PC-3 (cell line): ENCODE measurements at regions not wholly inside any gene's neighbourhood (a gene's known extent, or its start where the extent isn't known, plus 50 kb on each side); places are given as distances from the start of the nearest gene placed in this dataset.

Source experiments
- ATAC-seq: fragments of 200-7000 bp; cut with Tn5 transposase; 2 replicates; pipeline ENCODE4 v1.9.1; 2020; ENCODE audit warnings: mild to moderate bottlenecking, moderate library complexity
- BruUV-seq: library from RNA; stranded (reverse); fragments of 400-500 nt; replicated peaks from 2 replicates; lab custom pipeline; 2021; lab: Mats Ljungman, UMichigan
- CTCF ChIA-PET: fragments of 300-600 bp; sonication (Branson Sonifier 250); formaldehyde crosslinking; loops from one replicate; lab custom pipeline; 2022; ENCODE audit warnings: antibody characterized with exemption; lab: Charles Lee
- POLR2A ChIA-PET: fragments of 300-600 bp; sonication (Branson Sonifier 250); formaldehyde crosslinking; loops from one replicate; lab custom pipeline; 2022; ENCODE audit warnings: antibody characterized with exemption; ENCODE audit not compliant: unreplicated experiment; lab: Charles Lee
- DNase-seq: peaks from one replicate; pipeline ENCODE4 v3.0.0-alpha.2; 2015
- H2AFZ ChIP-seq: fragments of 300-600 bp; sonication (generic); 2 replicates; pipeline ENCODE4 v1.6.0; 2016; ENCODE audit warnings: antibody characterized with exemption, low read length
- H3F3A ChIP-seq: fragments of 300-600 bp; sonication (generic); one replicate; pipeline ENCODE4 v1.6.0; 2017; ENCODE audit warnings: antibody characterized with exemption, low read length, control low read depth, mild to moderate bottlenecking; ENCODE audit not compliant: unreplicated experiment
- H3K27ac ChIP-seq: fragments of 300-600 bp; sonication (generic); 2 replicates; pipeline ENCODE4 v1.5.1; 2016; ENCODE audit warnings: mild to moderate bottlenecking, low read length
- H3K27me3 ChIP-seq: fragments of 300-600 bp; sonication (generic); 2 replicates; pipeline ENCODE4 v1.6.1; 2016; ENCODE audit warnings: low read length, mixed read lengths
- H3K36me3 ChIP-seq: fragments of 300-600 bp; sonication (generic); 2 replicates; pipeline ENCODE4 v1.6.1; 2016; ENCODE audit warnings: low read depth, mixed run types, low read length, mixed read lengths
- H3K4me1 ChIP-seq: fragments of 300-600 bp; sonication (generic); 2 replicates; pipeline ENCODE4 v1.5.1; 2016; ENCODE audit warnings: low read length; ENCODE audit not compliant: insufficient read depth
- H3K4me2 ChIP-seq: fragments of 300-600 bp; sonication (generic); 2 replicates; pipeline ENCODE4 v1.6.0; 2016; ENCODE audit warnings: low read length
- H3K4me3 ChIP-seq: fragments of 300-600 bp; sonication (generic); 2 replicates; pipeline ENCODE4 v1.5.1; 2016; ENCODE audit warnings: mild to moderate bottlenecking, low read length, mixed read lengths
- H3K79me2 ChIP-seq: fragments of 300-600 bp; sonication (generic); 2 replicates; pipeline ENCODE4 v1.6.1; 2017; ENCODE audit warnings: low read length, mixed read lengths
- H3K9ac ChIP-seq: fragments of 300-600 bp; sonication (generic); 2 replicates; pipeline ENCODE4 v1.6.0; 2016; ENCODE audit warnings: mild to moderate bottlenecking, low read length
- H3K9me2 ChIP-seq: fragments of 300-600 bp; sonication (generic); replicated peaks from 2 replicates; pipeline ENCODE4 v1.6.1; 2016; ENCODE audit warnings: mixed run types, low read length, mixed read lengths
- H3K9me3 ChIP-seq: fragments of 300-600 bp; sonication (generic); 2 replicates; pipeline ENCODE4 v1.6.1; 2016; ENCODE audit warnings: low read length, mixed read lengths
- H4K20me1 ChIP-seq: fragments of 300-600 bp; sonication (generic); 2 replicates; pipeline ENCODE4 v1.6.1; 2016; ENCODE audit warnings: low read length, mixed read lengths
- EZH2 ChIP-seq: fragments of 300-600 bp; sonication (generic); IDR thresholded peaks from one replicate; pipeline ENCODE4 v1.6.1; 2017; ENCODE audit warnings: antibody characterized with exemption, mild to moderate bottlenecking, low read length; ENCODE audit not compliant: unreplicated experiment
- EZH2phosphoT487 ChIP-seq: fragments of 300-600 bp; sonication (generic); IDR thresholded peaks from 2 replicates; pipeline ENCODE4 v1.6.1; 2018; ENCODE audit warnings: mild to moderate bottlenecking, antibody characterized with exemption, low read length, borderline replicate concordance
- intact Hi-C: fragments of 100-400 bp; cut with micrococcal nuclease; formaldehyde crosslinking; loops from 2 replicates; pipeline ENCODE4 v1.9.0; 2023
- TF ChIP-seq, protein P1 (sequence below): fragments of 300-600 bp; sonication (generic); conservative IDR thresholded peaks from 2 replicates; pipeline ENCODE4 v1.5.1; 2017; ENCODE audit warnings: antibody characterized with exemption, low read depth, mild to moderate bottlenecking, low read length

DNA sequence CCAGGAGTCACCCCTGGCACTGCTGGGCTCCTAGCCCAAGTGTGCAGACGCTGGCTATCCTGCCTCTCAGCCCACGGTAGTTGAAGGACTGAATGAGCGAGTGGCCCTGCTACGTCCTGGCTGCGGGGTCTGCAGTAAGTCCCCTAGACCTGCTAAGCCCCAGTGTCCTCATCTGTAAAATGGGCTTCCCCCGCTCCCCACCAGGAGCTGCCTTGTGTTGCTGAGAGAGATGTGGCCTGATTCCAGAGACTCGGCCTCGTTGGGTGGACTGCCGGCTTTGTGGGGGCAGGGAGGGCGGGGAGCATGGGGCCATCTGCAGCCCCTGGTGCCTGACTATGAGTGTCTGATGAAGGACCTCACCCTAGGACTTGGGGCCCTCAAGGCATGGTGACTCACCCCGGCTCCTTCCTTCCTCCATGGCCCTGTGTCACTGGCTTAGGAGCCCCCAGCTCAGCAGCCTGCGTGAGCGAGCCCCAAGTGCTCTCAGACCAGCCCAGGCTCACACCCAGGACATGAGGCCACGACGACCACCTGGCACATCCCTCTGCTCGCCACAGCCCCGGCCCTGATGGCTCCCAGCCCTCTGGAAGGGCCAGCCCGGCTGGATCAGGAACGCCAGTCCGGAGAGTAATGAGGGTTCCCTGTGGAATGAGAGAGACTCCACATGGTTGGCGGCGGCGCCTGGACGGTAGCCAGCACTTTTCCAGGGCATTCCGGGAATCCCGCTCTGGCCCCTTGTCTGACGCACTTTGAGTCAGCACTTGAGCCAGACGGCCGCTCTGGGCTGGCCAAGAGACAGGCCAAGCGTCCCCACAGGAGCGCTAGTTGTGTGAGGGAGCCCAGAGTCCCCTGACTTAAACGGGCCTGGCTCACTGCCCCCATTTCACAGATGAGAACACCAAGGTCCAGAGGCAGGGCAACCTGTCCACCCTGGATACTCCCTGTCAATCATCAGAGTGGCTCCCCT, 50.5 kb upstream of the SHISAL1 start:
- intact Hi-C loops: no loop called here
- H3F3A ChIP-seq: peaks cover 10% of the 10 kb centered on the region
- TF ChIP-seq EZH2: no peak
- TF ChIP-seq, protein P1, sequence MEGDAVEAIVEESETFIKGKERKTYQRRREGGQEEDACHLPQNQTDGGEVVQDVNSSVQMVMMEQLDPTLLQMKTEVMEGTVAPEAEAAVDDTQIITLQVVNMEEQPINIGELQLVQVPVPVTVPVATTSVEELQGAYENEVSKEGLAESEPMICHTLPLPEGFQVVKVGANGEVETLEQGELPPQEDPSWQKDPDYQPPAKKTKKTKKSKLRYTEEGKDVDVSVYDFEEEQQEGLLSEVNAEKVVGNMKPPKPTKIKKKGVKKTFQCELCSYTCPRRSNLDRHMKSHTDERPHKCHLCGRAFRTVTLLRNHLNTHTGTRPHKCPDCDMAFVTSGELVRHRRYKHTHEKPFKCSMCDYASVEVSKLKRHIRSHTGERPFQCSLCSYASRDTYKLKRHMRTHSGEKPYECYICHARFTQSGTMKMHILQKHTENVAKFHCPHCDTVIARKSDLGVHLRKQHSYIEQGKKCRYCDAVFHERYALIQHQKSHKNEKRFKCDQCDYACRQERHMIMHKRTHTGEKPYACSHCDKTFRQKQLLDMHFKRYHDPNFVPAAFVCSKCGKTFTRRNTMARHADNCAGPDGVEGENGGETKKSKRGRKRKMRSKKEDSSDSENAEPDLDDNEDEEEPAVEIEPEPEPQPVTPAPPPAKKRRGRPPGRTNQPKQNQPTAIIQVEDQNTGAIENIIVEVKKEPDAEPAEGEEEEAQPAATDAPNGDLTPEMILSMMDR: no peak
- no peak for TF ChIP-seq EZH2phosphoT487
- H3K9me3 ChIP-seq: no peaks in the 10 kb centered on the region
- H3K79me2 ChIP-seq: no peaks in the 10 kb centered on the region
- DNase-seq (peak; percentile 93), ATAC-seq (peak; percentile 56)
- ChIA-PET CTCF (interaction anchor here (0.7 kb wide), 1 partner anchor 277 kb away, joined by 4 read pairs; no protein-coding TSS in a partner anchor), POLR2A (no interaction called here)
- no peaks in the 10 kb centered on the region for H4K20me1 ChIP-seq
- H3K27me3 ChIP-seq: no peaks in the 10 kb centered on the region
- H2AFZ ChIP-seq: peak overlapping the region; percentile 74
- peak overlapping the region; percentile 52 for H3K4me3 ChIP-seq
- peak overlapping the region; percentile 90 for H3K9ac ChIP-seq
- H3K36me3 ChIP-seq: no peaks in the 10 kb centered on the region
- peak overlapping the region; percentile 85 for H3K4me2 ChIP-seq
- peaks cover 48% of the 10 kb centered on the region for H3K4me1 ChIP-seq
- H3K9me2 ChIP-seq: no peaks in the 10 kb centered on the region
- H3K27ac ChIP-seq: peak overlapping the region; percentile 99
- BruUV-seq: no TSS peak

DNA sequence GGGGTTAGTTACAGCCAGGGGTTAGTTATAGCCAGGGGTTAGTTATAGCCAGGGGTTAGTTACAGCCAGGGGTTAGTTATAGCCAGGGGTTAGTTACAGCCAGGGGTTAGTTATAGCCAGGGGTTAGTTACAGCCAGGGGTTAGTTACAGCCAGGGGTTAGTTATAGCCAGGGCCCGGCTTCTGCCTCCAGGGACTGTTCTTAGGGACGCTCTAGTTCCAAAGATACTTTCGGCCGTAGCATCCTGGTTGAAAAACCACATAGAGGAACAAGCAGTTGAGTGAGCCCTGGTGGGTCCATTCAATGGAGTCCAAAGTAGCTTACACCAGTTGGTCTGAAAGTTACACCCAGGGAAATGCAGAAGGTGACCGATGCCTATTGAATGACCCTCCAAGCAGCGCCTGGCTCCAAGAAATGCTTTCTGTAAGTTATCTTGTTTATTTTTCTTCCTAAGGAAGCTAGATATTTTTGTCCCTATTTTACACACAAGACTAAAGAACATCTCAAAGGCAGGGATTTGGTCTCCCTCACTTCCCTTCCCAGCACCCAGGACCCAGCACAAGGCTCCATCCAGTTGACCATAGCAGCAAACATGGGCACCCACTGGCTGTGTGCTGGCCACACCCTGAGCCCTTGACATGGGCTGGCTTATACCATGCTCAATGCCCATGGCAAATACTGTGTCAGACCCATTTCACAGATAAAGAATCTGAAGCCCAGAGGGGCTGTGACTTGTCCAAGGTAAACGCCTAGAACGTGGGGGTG, 49.7 kb upstream of the SHISAL1 start:
- no peaks in the 10 kb centered on the region for H3K9me3 ChIP-seq
- H3F3A ChIP-seq: peaks cover 10% of the 10 kb centered on the region
- no peaks in the 10 kb centered on the region for H3K27me3 ChIP-seq
- no peaks in the 10 kb centered on the region for H4K20me1 ChIP-seq
- intact Hi-C loops: no loop called here
- ChIA-PET CTCF (interaction anchor here (0.7 kb wide), 1 partner anchor 276 kb away, joined by 4 read pairs; no protein-coding TSS in a partner anchor), POLR2A (no interaction called here)
- H3K4me2 ChIP-seq: peak overlapping the region; percentile 85
- peaks cover 48% of the 10 kb centered on the region for H3K4me1 ChIP-seq
- DNase-seq (peak; percentile 30), ATAC-seq (no peak)
- H3K36me3 ChIP-seq: no peaks in the 10 kb centered on the region
- H3K4me3 ChIP-seq: no peak overlapping the region
- no peaks in the 10 kb centered on the region for H3K79me2 ChIP-seq
- H2AFZ ChIP-seq: no peak overlapping the region
- peak overlapping the region; percentile 100 for H3K27ac ChIP-seq
- TF ChIP-seq EZH2phosphoT487 (no peak), EZH2 (no peak)
- TF ChIP-seq, protein P1: no peak
- no TSS peak for BruUV-seq
- no peaks in the 10 kb centered on the region for H3K9me2 ChIP-seq
- H3K9ac ChIP-seq: peak overlapping the region; percentile 90
